22Rv1 (cell line): ENCODE measurements at regions not wholly inside any gene's neighbourhood (a gene's known extent, or its start where the extent isn't known, plus 50 kb on each side); places are given as distances from the start of the nearest gene placed in this dataset.

Experiments
- ZFX ChIP-seq: fragments of 450-650 bp; IDR thresholded peaks from 2 replicates; pipeline ENCODE4 v1.6.1; 2017; ENCODE audit warnings: antibody characterized with exemption, borderline replicate concordance
- TF ChIP-seq, protein P1 (sequence below): fragments of 450-650 bp; IDR thresholded peaks from 2 replicates; pipeline ENCODE4 v1.5.1; 2017; ENCODE audit warnings: mild to moderate bottlenecking

DNA sequence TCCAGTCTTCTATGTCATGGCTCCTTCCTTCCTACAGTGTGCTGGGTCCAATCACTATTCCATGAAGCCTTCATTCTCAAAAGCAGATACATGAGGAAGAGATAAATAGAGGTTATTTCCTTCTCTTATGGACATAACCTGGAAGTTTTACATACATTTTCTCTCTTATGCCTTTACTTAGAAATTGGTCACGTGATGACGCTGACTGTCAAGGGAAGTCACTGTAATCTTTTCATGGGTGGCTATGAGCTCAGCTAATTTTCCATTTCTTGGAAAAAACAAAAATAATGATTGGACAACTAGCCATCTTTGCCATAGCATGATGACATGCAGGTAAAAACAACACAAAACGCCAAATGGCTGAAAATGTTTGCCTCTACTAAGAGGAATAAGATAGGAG is 151.6 kb upstream of the PRSS16 start:
- TF ChIP-seq, protein P1, sequence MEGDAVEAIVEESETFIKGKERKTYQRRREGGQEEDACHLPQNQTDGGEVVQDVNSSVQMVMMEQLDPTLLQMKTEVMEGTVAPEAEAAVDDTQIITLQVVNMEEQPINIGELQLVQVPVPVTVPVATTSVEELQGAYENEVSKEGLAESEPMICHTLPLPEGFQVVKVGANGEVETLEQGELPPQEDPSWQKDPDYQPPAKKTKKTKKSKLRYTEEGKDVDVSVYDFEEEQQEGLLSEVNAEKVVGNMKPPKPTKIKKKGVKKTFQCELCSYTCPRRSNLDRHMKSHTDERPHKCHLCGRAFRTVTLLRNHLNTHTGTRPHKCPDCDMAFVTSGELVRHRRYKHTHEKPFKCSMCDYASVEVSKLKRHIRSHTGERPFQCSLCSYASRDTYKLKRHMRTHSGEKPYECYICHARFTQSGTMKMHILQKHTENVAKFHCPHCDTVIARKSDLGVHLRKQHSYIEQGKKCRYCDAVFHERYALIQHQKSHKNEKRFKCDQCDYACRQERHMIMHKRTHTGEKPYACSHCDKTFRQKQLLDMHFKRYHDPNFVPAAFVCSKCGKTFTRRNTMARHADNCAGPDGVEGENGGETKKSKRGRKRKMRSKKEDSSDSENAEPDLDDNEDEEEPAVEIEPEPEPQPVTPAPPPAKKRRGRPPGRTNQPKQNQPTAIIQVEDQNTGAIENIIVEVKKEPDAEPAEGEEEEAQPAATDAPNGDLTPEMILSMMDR: no peak
- no peak for TF ChIP-seq ZFX
